Progenitor cell of endocrine pancreas (in vitro differentiated cells): ENCODE measurements at regions not wholly inside any gene's neighbourhood (a gene's known extent, or its start where the extent isn't known, plus 50 kb on each side); places are given as distances from the start of the nearest gene placed in this dataset.

Experiments
- DNase-seq: peaks from one replicate; pipeline ENCODE4 v3.0.0; 2021; ENCODE audit warnings: low spot score; ENCODE audit not compliant: unreplicated experiment
- H3K27ac Mint-ChIP-seq: 2 replicates; pipeline ENCODE4 v1.8.0; 2021; ENCODE audit warnings: mild to moderate bottlenecking, moderate library complexity, mixed read lengths
- H3K27me3 Mint-ChIP-seq: 2 replicates; pipeline ENCODE4 v1.8.0; 2021; ENCODE audit warnings: mixed read lengths
- H3K36me3 Mint-ChIP-seq: 2 replicates; pipeline ENCODE4 v1.8.0; 2022; ENCODE audit warnings: mixed read lengths; ENCODE audit not compliant: insufficient read depth
- H3K4me1 Mint-ChIP-seq: 2 replicates; pipeline ENCODE4 v1.8.0; 2021; ENCODE audit warnings: low read depth, mixed read lengths
- H3K4me3 Mint-ChIP-seq: 2 replicates; pipeline ENCODE4 v1.8.0; 2021; ENCODE audit warnings: low read depth, mild to moderate bottlenecking, moderate library complexity, mixed read lengths
- H3K9me3 Mint-ChIP-seq: 2 replicates; pipeline ENCODE4 v1.8.0; 2021; ENCODE audit warnings: low read depth, mixed read lengths
- CTCF ChIP-seq: fragments of 200-600 bp; sonication (generic); IDR thresholded peaks from one replicate; pipeline ENCODE4 v1.5.0; 2021; ENCODE audit warnings: antibody characterized with exemption, mild to moderate bottlenecking; ENCODE audit not compliant: unreplicated experiment

GRCh38 chr2:21515903-21516302 lies 392.1 kb downstream of the TDRD15 start:
- no peaks in the 10 kb centered on the region for H3K9me3 Mint-ChIP-seq
- no peaks in the 10 kb centered on the region for H3K36me3 Mint-ChIP-seq
- no peak overlapping the region for H3K4me3 Mint-ChIP-seq
- H3K27ac Mint-ChIP-seq = no peak overlapping the region
- DNase-seq = no peak
- H3K27me3 Mint-ChIP-seq = no peaks in the 10 kb centered on the region
- no peak for TF ChIP-seq CTCF
- no peaks in the 10 kb centered on the region for H3K4me1 Mint-ChIP-seq

GRCh38 chr2:21519412-21519811 lies 395.6 kb downstream of the TDRD15 start:
- H3K4me3 Mint-ChIP-seq = no peak overlapping the region

GRCh38 chr2:21519821-21520220 lies 396.1 kb downstream of the TDRD15 start:
- H3K36me3 Mint-ChIP-seq = no peaks in the 10 kb centered on the region
- DNase-seq = no peak
- H3K9me3 Mint-ChIP-seq = peaks cover 1% of the 10 kb centered on the region
- no peak overlapping the region for H3K27ac Mint-ChIP-seq
- no peaks in the 10 kb centered on the region for H3K27me3 Mint-ChIP-seq
- H3K4me3 Mint-ChIP-seq = no peak overlapping the region
- no peaks in the 10 kb centered on the region for H3K4me1 Mint-ChIP-seq
- TF ChIP-seq CTCF = no peak

More at GRCh38 chr2:21519412-21519811, 395.6 kb downstream of the TDRD15 start:
- Mint-ChIP-seq H3K36me3 (no peaks in the 10 kb centered on the region), H3K9me3 (no peaks in the 10 kb centered on the region), H3K27ac (no peak overlapping the region), H3K27me3 (no peaks in the 10 kb centered on the region), H3K4me1 (no peaks in the 10 kb centered on the region)
- no peak for DNase-seq
- TF ChIP-seq CTCF = no peak

DNA sequence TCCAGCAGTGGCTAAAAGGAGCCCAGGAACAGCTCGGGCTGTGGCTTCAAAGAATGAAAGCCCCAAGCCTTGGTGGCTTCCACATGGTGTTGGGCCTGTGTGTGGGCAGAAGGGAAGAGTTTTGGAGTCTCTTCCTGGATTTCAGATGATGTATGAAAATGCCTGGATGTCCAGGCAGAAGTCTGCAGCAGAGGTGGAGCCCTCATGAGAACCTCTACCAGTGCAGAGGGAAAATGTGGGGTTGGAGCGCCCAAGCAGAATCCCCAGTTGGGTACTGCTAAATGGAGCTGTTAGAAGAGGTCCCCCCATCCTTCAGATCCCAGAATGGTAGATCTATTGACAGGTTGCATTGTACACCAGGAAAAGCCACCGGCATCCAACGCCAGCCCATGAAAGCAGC lies 412.1 kb downstream of the TDRD15 start:
- H3K36me3 Mint-ChIP-seq = peaks cover 8% of the 10 kb centered on the region
- H3K4me1 Mint-ChIP-seq = no peaks in the 10 kb centered on the region
- no peak overlapping the region for H3K4me3 Mint-ChIP-seq
- no peak for DNase-seq
- no peak for TF ChIP-seq CTCF
- no peaks in the 10 kb centered on the region for H3K27me3 Mint-ChIP-seq
- no peak overlapping the region for H3K27ac Mint-ChIP-seq
- H3K9me3 Mint-ChIP-seq = peaks cover 30% of the 10 kb centered on the region

GRCh38 chr2:21539685-21540084 lies 415.9 kb downstream of the TDRD15 start:
- H3K9me3 Mint-ChIP-seq = peaks cover 24% of the 10 kb centered on the region
- peaks cover 6% of the 10 kb centered on the region for H3K4me1 Mint-ChIP-seq

More at GRCh38 chr2:21539685-21540084, 415.9 kb downstream of the TDRD15 start:
- Mint-ChIP-seq H3K27me3 (no peaks in the 10 kb centered on the region), H3K4me3 (no peak overlapping the region), H3K27ac (no peak overlapping the region), H3K36me3 (peaks cover 8% of the 10 kb centered on the region)
- DNase-seq = no peak
- TF ChIP-seq CTCF = no peak
